A549 (cell line): ENCODE measurements at regions not wholly inside any gene's neighbourhood (a gene's known extent, or its start where the extent isn't known, plus 50 kb on each side); places are given as distances from the start of the nearest gene placed in this dataset.

Experiments used
- ATAC-seq, 2 experiments: fragments of 200-7000 bp in 1 of 2; fragments of >200 bp in 1 of 2; cut with Nextera tagmentation in 1 of 2; cut with Tn5 transposase in 1 of 2; 3 replicates each; pipeline versions ENCODE4 v1.8.0 to v1.9.1; 2018 to 2020; ENCODE audit warnings: mild to moderate bottlenecking in 1 of 2, moderate library complexity in 1 of 2
- CTCF ChIA-PET: fragments of 300-600 bp; sonication (Branson Sonifier 250); formaldehyde crosslinking; extraction: SDS; loops from one replicate; lab custom pipeline; 2021; ENCODE audit warnings: antibody characterized with exemption, inconsistent platforms; lab: Yijun Ruan, JAX
- POLR2A ChIA-PET: fragments of 350-600 bp; formaldehyde crosslinking; extraction: SDS; loops from one replicate; lab custom pipeline; 2021; ENCODE audit warnings: antibody characterized with exemption, inconsistent platforms; lab: Yijun Ruan, JAX
- DNase-seq, 2 experiments: peaks; one replicate each; pipeline versions ENCODE4 v3.0.0 to v3.0.0-alpha.2; 2011 to 2016; ENCODE audit warnings: low read depth in 1 of 2, low spot score in 1 of 2
- FAIRE-seq: peaks from 2 replicates; lab custom pipeline; 2011; peaks lifted over from hg19 to GRCh38; lab: Jason Lieb, UNC
- H3K27ac ChIP-seq, 2 experiments: fragments of >200 bp; sonication (Bioruptor Twin); formaldehyde crosslinking; 3 replicates each; pipeline ENCODE4 v1.5.1; 2016 to 2017
- H3K4me1 ChIP-seq: fragments of >200 bp; sonication (Bioruptor Twin); formaldehyde crosslinking; 3 replicates; pipeline ENCODE4 v1.6.1; 2016
- H3K4me2 ChIP-seq: fragments of >200 bp; sonication (Bioruptor Twin); formaldehyde crosslinking; 3 replicates; pipeline ENCODE4 v1.6.1; 2016
- H3K4me3 ChIP-seq: fragments of >200 bp; sonication (Bioruptor Twin); formaldehyde crosslinking; 3 replicates; pipeline ENCODE4 v1.5.1; 2016
- H3K9me3 ChIP-seq: fragments of >200 bp; sonication (Bioruptor Twin); formaldehyde crosslinking; 3 replicates; pipeline ENCODE4 v1.6.1; 2016
- BHLHE40 ChIP-seq: IDR thresholded peaks from 2 replicates; pipeline ENCODE4 v1.6.1; 2012; ENCODE audit warnings: low read depth, low read length, inconsistent platforms
- CBX2 ChIP-seq: fragments of 200-600 bp; sonication (generic); IDR thresholded peaks from 2 replicates; pipeline ENCODE4 v1.6.1; 2016; ENCODE audit warnings: low read depth, mild to moderate bottlenecking, borderline replicate concordance
- E2F6 ChIP-seq: IDR thresholded peaks from 2 replicates; pipeline ENCODE4 v1.6.1; 2012; ENCODE audit warnings: low read depth, borderline replicate concordance
- EHF ChIP-seq: fragments of 250-450 bp; sonication (Bioruptor Pico); IDR thresholded peaks from 2 replicates; pipeline ENCODE4 v1.5.0; 2020; ENCODE audit warnings: mild to moderate bottlenecking
- EHMT2 ChIP-seq: fragments of 200-600 bp; sonication (generic); IDR thresholded peaks from 2 replicates; pipeline ENCODE4 v1.6.1; 2016; ENCODE audit warnings: antibody characterized with exemption, low read depth, mild to moderate bottlenecking, moderate library complexity
- ESRRA ChIP-seq: fragments of 150-350 bp; IDR thresholded peaks from 2 replicates; pipeline ENCODE4 v1.6.1; 2014; ENCODE audit warnings: mild to moderate bottlenecking, low read length, borderline replicate concordance
- FOSB ChIP-seq: fragments of 250-450 bp; sonication (Bioruptor Pico); IDR thresholded peaks from 2 replicates; pipeline ENCODE4 v1.5.0; 2020; ENCODE audit warnings: mild to moderate bottlenecking, moderate library complexity
- HDAC2 ChIP-seq: fragments of 200-600 bp; sonication (generic); IDR thresholded peaks from 2 replicates; pipeline ENCODE4 v1.6.1; 2016
- HEYL ChIP-seq: fragments of 250-450 bp; sonication (Bioruptor Pico); IDR thresholded peaks from 2 replicates; pipeline ENCODE4 v1.8.0; 2021; ENCODE audit warnings: mild to moderate bottlenecking, moderate library complexity
- HOXA7 ChIP-seq: fragments of 250-450 bp; sonication (Bioruptor Pico); IDR thresholded peaks from 2 replicates; pipeline ENCODE4 v1.5.0; 2020; ENCODE audit warnings: mild to moderate bottlenecking, moderate library complexity
- HOXB13 ChIP-seq: fragments of 250-450 bp; sonication (Bioruptor Pico); IDR thresholded peaks from 2 replicates; pipeline ENCODE4 v1.5.0; 2020; ENCODE audit warnings: low read depth, mild to moderate bottlenecking, moderate library complexity
- JUN ChIP-seq, 2 experiments: fragments of >200 bp; sonication (Bioruptor Twin); formaldehyde crosslinking; IDR thresholded peaks; 2 replicates in 1 of 2; 3 replicates in 1 of 2; pipeline ENCODE4 v1.6.1; 2016 to 2017
- KDM5A ChIP-seq: fragments of 200-600 bp; sonication (generic); IDR thresholded peaks from 2 replicates; pipeline ENCODE4 v1.6.1; 2016; ENCODE audit warnings: antibody characterized with exemption, mild to moderate bottlenecking
- MYC ChIP-seq: IDR thresholded peaks from 2 replicates; pipeline ENCODE4 v1.6.1; 2012; ENCODE audit warnings: mild to moderate bottlenecking, inconsistent platforms, low read length, improper control_type of control experiment, borderline replicate concordance
- NPAS2 ChIP-seq: fragments of 250-450 bp; sonication (Bioruptor Pico); IDR thresholded peaks from 2 replicates; pipeline ENCODE4 v1.8.0; 2022; ENCODE audit warnings: mild to moderate bottlenecking, moderate library complexity, borderline replicate concordance
- NR3C1 ChIP-seq: fragments of >200 bp; sonication (Bioruptor Twin); formaldehyde crosslinking; IDR thresholded peaks from 3 replicates; pipeline ENCODE4 v1.6.1; 2017
- POLR2A ChIP-seq: IDR thresholded peaks from 2 replicates; pipeline ENCODE4 v1.6.1; 2012; ENCODE audit warnings: mild to moderate bottlenecking, low read length
- RCOR1 ChIP-seq: fragments of 150-350 bp; IDR thresholded peaks from 2 replicates; pipeline ENCODE4 v1.6.1; 2014; ENCODE audit warnings: antibody characterized with exemption, low read length, low read depth
- RNF2 ChIP-seq: fragments of 200-600 bp; sonication (generic); IDR thresholded peaks from 2 replicates; pipeline ENCODE4 v1.6.1; 2016; ENCODE audit warnings: low read depth, mild to moderate bottlenecking, antibody characterized with exemption, moderate library complexity, borderline replicate concordance
- SMC3 ChIP-seq: fragments of >200 bp; sonication (Bioruptor Twin); formaldehyde crosslinking; IDR thresholded peaks from 3 replicates; pipeline ENCODE4 v1.6.1; 2018; ENCODE audit warnings: inconsistent platforms
- SREBF2 ChIP-seq: fragments of 450-650 bp; IDR thresholded peaks from 2 replicates; pipeline ENCODE4 v1.6.1; 2014; ENCODE audit warnings: mild to moderate bottlenecking, moderate library complexity
- TP53 ChIP-seq: fragments of 250-450 bp; sonication (Bioruptor Pico); IDR thresholded peaks from 2 replicates; pipeline ENCODE4 v1.5.0; 2021; ENCODE audit warnings: mild to moderate bottlenecking, moderate library complexity
- WGBS: methylation state at CpG from one replicate; pipeline ENCODE4 v1.1.6; 2017; ENCODE audit errors: missing lambda C conversion rate; 5-methylcytosine and 5-hydroxymethylcytosine counted together
- TF ChIP-seq, protein P1 (sequence below): fragments of 250-450 bp; sonication (Bioruptor Pico); IDR thresholded peaks from 2 replicates; pipeline ENCODE4 v1.5.0; 2021; ENCODE audit warnings: mild to moderate bottlenecking, moderate library complexity, borderline replicate concordance
- TF ChIP-seq, protein P2 (sequence below): fragments of 250-450 bp; sonication (Bioruptor Pico); IDR thresholded peaks from 2 replicates; pipeline ENCODE4 v1.5.0; 2020; ENCODE audit warnings: low read depth, mild to moderate bottlenecking, moderate library complexity
- TF ChIP-seq, protein P3 (sequence below): fragments of >200 bp; sonication (Bioruptor Twin); formaldehyde crosslinking; IDR thresholded peaks from 3 replicates; pipeline ENCODE4 v1.6.1; 2016

- DNase-seq: no peak
- CTCF ChIA-PET: interaction anchor here (0.7 kb wide), 1 partner anchor 9 kb away, joined by 3 read pairs; no protein-coding TSS in a partner anchor
- no peak for ATAC-seq
- POLR2A ChIA-PET: no interaction called here
- H3K27ac ChIP-seq: no peak overlapping the region
- no peaks in the 10 kb centered on the region for H3K4me1 ChIP-seq
- H3K4me3 ChIP-seq: no peak overlapping the region
- peaks cover 6% of the 10 kb centered on the region; the same call in 2 of the 3 replicates for H3K9me3 ChIP-seq
- TF ChIP-seq E2F6 (no peak), FOSB (CRISPR knock-in tag) (no peak), HOXA7 (no peak), RNF2 (no peak), JUN (IDR thresholded peaks at IDR 0.05) (no peak), KDM5A (no peak)
- TF ChIP-seq, protein P1, sequence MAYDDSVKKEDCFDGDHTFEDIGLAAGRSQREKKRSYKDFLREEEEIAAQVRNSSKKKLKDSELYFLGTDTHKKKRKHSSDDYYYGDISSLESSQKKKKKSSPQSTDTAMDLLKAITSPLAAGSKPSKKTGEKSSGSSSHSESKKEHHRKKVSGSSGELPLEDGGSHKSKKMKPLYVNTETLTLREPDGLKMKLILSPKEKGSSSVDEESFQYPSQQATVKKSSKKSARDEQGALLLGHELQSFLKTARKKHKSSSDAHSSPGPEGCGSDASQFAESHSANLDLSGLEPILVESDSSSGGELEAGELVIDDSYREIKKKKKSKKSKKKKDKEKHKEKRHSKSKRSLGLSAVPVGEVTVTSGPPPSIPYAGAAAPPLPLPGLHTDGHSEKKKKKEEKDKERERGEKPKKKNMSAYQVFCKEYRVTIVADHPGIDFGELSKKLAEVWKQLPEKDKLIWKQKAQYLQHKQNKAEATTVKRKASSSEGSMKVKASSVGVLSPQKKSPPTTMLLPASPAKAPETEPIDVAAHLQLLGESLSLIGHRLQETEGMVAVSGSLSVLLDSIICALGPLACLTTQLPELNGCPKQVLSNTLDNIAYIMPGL (CRISPR knock-in tag): no peak
- H3K4me2 ChIP-seq: no peak overlapping the region
- FAIRE-seq: no peak
- WGBS: 82% methylated on average over 11 of the region's 11 CpGs
Observed at GRCh38 chr6:43950051-43950605, 177.1 kb downstream of the MRPL14 start.

GRCh38 chr6:43949551-43949991 is 177.7 kb downstream of the MRPL14 start:
- 65% methylated on average over 2 of the region's 2 CpGs for WGBS
- Histone ChIP-seq H3K27ac (no peak overlapping the region), H3K4me1 (no peaks in the 10 kb centered on the region), H3K4me3 (no peak overlapping the region), H3K9me3 (peaks cover 10% of the 10 kb centered on the region; the same call in 2 of the 3 replicates), H3K4me2 (no peak overlapping the region)
- TF ChIP-seq HOXB13 (CRISPR knock-in tag) (no peak), NPAS2 (CRISPR knock-in tag) (no peak), RCOR1 (no peak), NR3C1 (no peak), EHF (no peak)
- TF ChIP-seq, protein P2, sequence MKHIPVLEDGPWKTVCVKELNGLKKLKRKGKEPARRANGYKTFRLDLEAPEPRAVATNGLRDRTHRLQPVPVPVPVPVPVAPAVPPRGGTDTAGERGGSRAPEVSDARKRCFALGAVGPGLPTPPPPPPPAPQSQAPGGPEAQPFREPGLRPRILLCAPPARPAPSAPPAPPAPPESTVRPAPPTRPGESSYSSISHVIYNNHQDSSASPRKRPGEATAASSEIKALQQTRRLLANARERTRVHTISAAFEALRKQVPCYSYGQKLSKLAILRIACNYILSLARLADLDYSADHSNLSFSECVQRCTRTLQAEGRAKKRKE (CRISPR knock-in tag): no peak
- FAIRE-seq: no peak
- no peak for ATAC-seq
- ChIA-PET POLR2A (no interaction called here), CTCF (interaction anchor here (0.7 to 1.3 kb wide), 4 partner anchors 8 to 180 kb away, joined by 3 to 4 read pairs (median 3); no protein-coding TSS in a partner anchor)
- no peak for DNase-seq

DNA sequence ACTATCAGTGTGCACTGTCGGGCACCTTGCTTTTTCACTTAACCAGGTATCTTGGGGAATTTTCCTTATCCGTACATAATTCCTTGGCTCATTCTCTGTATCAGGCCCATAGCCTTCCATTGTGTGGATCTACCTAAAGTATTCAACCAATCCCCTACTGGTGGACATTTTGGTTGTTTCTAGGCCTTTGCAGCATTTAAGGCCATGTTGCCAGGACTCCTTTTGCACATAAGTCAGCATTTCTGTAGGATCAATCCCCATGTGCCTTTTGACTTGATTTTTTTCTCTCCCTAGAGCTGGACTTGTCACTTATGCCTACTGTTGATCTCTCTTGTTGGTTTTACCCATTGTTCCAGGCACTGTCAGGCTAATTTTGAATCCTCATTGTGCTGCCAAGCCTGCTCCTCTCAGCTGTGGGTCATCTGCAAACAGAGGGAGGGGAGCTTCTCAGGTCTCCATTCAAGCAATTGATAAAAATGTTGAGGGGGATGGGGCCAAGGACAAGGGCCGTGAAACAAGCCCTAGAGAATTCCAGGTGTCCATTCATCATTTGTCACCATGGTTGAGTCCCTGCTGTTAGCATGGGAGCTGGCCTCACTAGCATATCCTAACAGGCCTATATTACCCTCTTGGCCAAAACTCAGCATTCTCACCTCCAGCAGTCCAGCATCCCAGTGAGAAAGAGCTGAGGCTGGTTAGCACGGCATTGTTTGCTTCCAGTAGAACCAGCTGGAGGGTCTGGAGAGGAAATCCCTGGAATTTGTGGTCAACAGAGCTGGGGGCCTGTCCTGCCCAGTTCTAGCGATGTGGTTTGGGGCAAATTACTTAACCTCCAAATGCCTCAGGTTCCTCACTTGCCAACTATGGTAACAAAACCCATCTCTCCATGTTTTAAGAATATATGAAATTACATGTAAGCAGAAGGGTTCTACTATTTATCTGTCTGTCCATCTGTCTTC is 178.4 kb downstream of the MRPL14 start:
- CTCF ChIA-PET: interaction anchor here (1.0 to 1.7 kb wide), 5 partner anchors 10 to 180 kb away, joined by 3 to 4 read pairs (median 3); no protein-coding TSS in a partner anchor
- no peak overlapping the region for H3K4me2 ChIP-seq
- DNase-seq (no peak), FAIRE-seq (no peak), ATAC-seq (no peak)
- POLR2A ChIA-PET: no interaction called here
- peaks cover 10% of the 10 kb centered on the region; the same call in 2 of the 3 replicates for H3K9me3 ChIP-seq
- no peak for TF ChIP-seq HEYL (CRISPR knock-in tag)
- TF ChIP-seq MYC: no peak
- TF ChIP-seq SREBF2: no peak
- no peak for TF ChIP-seq BHLHE40
- no peak for TF ChIP-seq TP53 (CRISPR knock-in tag)
- no peak for TF ChIP-seq CBX2
- TF ChIP-seq ESRRA: no peak
- no peak for TF ChIP-seq EHMT2
- TF ChIP-seq, protein P3, sequence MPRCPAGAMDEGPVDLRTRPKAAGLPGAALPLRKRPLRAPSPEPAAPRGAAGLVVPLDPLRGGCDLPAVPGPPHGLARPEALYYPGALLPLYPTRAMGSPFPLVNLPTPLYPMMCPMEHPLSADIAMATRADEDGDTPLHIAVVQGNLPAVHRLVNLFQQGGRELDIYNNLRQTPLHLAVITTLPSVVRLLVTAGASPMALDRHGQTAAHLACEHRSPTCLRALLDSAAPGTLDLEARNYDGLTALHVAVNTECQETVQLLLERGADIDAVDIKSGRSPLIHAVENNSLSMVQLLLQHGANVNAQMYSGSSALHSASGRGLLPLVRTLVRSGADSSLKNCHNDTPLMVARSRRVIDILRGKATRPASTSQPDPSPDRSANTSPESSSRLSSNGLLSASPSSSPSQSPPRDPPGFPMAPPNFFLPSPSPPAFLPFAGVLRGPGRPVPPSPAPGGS: no peak
- no peak for TF ChIP-seq HOXA7
- no peak for TF ChIP-seq HOXB13 (CRISPR knock-in tag)
- no peak for TF ChIP-seq HDAC2
- TF ChIP-seq POLR2A: no peak
- TF ChIP-seq NPAS2 (CRISPR knock-in tag): no peak
- no peak for TF ChIP-seq SMC3
- no peak overlapping the region for H3K4me3 ChIP-seq
- H3K27ac ChIP-seq: no peak overlapping the region
- no peaks in the 10 kb centered on the region for H3K4me1 ChIP-seq
- WGBS: 89% methylated on average over 4 of the region's 5 CpGs
